Ishikawa (cell line): ENCODE measurements at regions not wholly inside any gene's neighbourhood (a gene's known extent, or its start where the extent isn't known, plus 50 kb on each side); places are given as distances from the start of the nearest gene placed in this dataset.
A peak's percentile ranks its signal among the peaks of the same experiment; 100 is the strongest.

Source experiments
- CEBPB ChIP-seq: IDR thresholded peaks from 2 replicates; pipeline ENCODE4 v1.6.1; 2012
- CREB1 ChIP-seq: IDR thresholded peaks from 2 replicates; pipeline ENCODE4 v1.6.1; 2012; ENCODE audit warnings: low read depth
- EGR1 ChIP-seq: IDR thresholded peaks from 2 replicates; pipeline ENCODE4 v1.6.1; 2012
- EP300 ChIP-seq: IDR thresholded peaks from 2 replicates; pipeline ENCODE4 v1.6.1; 2012; ENCODE audit warnings: borderline replicate concordance
- FOXM1 ChIP-seq: IDR thresholded peaks from 2 replicates; pipeline ENCODE4 v1.6.1; 2012; ENCODE audit warnings: low read depth, borderline replicate concordance
- NFIC ChIP-seq: IDR thresholded peaks from 2 replicates; pipeline ENCODE4 v1.6.1; 2012
- RAD21 ChIP-seq: IDR thresholded peaks from 2 replicates; pipeline ENCODE4 v1.6.1; 2012; ENCODE audit warnings: low read depth
- TAF1 ChIP-seq: IDR thresholded peaks from 2 replicates; pipeline ENCODE4 v1.6.1; 2012; ENCODE audit warnings: low read depth, mild to moderate bottlenecking
- TCF12 ChIP-seq: IDR thresholded peaks from 2 replicates; pipeline ENCODE4 v1.6.1; 2012; ENCODE audit warnings: low read depth
- TEAD4 ChIP-seq: IDR thresholded peaks from 2 replicates; pipeline ENCODE4 v1.6.1; 2012
- YY1 ChIP-seq: IDR thresholded peaks from 2 replicates; pipeline ENCODE4 v1.6.1; 2012; ENCODE audit warnings: low read depth
- ZBTB7A ChIP-seq: IDR thresholded peaks from 2 replicates; pipeline ENCODE4 v1.6.1; 2012; ENCODE audit warnings: low read depth
- TF ChIP-seq, protein P1 (sequence below): IDR thresholded peaks from 2 replicates; pipeline ENCODE4 v1.6.1; 2012; ENCODE audit warnings: low read depth, mild to moderate bottlenecking
- TF ChIP-seq, protein P2 (sequence below): IDR thresholded peaks from 2 replicates; pipeline ENCODE4 v1.6.1; 2012
- TF ChIP-seq, protein P3 (sequence below): IDR thresholded peaks from 2 replicates; pipeline ENCODE4 v1.6.1; 2012

DNA sequence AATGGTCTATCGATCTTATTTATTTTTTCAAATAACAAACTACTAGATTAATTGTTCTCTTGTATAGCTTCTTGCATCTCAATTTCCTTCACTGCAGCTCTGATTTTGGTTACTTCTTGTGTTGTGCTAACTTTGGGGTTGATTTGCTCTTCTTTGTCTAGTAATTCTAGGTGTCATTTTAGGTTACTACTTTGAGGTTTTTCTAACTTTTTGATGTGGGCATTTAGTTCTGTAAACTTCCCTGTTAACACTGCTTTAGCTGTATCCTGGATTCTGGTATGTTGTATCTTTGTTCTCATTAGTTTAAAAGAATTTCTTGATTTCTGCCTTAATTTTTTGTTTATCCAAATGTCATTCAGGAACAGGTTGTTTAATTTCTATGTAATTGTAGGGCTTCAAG lies 1188.0 kb downstream of the DNAJB9 start:
- TF ChIP-seq NFIC (no peak), TAF1 (no peak), CEBPB (no peak), RAD21 (no peak)

GRCh38 chr7:109763611-109764010 lies 1193.9 kb downstream of the DNAJB9 start:
- TF ChIP-seq NFIC = peak; percentile 37; the same call in 1 of the 2 replicates
- no peak for TF ChIP-seq CEBPB

DNA sequence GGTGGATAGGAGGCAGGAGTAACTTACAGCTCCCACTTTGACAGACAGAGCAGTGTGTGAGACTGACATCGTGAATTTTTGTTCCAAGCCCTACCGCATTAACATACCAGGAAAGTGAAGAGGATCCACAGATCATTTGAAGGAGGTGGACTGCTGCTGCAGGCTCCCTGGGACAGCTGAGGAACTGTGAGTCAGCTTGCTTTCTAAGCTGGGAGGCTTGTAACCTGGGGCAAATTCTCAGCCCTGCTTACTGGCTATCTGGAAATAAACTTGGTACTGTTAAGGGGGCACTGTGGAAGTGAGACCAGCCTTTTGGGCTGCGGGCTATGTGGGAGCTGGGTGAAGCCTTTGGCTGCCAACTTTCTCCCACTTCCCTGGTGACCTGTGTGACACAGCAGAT lies 1202.5 kb downstream of the DNAJB9 start:
- no peak for TF ChIP-seq EGR1
- TF ChIP-seq YY1 = no peak
- TF ChIP-seq RAD21 = no peak
- TF ChIP-seq ZBTB7A = no peak
- TF ChIP-seq, protein P1, sequence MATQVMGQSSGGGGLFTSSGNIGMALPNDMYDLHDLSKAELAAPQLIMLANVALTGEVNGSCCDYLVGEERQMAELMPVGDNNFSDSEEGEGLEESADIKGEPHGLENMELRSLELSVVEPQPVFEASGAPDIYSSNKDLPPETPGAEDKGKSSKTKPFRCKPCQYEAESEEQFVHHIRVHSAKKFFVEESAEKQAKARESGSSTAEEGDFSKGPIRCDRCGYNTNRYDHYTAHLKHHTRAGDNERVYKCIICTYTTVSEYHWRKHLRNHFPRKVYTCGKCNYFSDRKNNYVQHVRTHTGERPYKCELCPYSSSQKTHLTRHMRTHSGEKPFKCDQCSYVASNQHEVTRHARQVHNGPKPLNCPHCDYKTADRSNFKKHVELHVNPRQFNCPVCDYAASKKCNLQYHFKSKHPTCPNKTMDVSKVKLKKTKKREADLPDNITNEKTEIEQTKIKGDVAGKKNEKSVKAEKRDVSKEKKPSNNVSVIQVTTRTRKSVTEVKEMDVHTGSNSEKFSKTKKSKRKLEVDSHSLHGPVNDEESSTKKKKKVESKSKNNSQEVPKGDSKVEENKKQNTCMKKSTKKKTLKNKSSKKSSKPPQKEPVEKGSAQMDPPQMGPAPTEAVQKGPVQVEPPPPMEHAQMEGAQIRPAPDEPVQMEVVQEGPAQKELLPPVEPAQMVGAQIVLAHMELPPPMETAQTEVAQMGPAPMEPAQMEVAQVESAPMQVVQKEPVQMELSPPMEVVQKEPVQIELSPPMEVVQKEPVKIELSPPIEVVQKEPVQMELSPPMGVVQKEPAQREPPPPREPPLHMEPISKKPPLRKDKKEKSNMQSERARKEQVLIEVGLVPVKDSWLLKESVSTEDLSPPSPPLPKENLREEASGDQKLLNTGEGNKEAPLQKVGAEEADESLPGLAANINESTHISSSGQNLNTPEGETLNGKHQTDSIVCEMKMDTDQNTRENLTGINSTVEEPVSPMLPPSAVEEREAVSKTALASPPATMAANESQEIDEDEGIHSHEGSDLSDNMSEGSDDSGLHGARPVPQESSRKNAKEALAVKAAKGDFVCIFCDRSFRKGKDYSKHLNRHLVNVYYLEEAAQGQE = no peak
- TF ChIP-seq, protein P2, sequence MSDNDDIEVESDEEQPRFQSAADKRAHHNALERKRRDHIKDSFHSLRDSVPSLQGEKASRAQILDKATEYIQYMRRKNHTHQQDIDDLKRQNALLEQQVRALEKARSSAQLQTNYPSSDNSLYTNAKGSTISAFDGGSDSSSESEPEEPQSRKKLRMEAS = no peak
- TF ChIP-seq TCF12 = no peak
- no peak for TF ChIP-seq TAF1
- no peak for TF ChIP-seq CEBPB
- no peak for TF ChIP-seq FOXM1
- no peak for TF ChIP-seq EP300
- no peak for TF ChIP-seq TEAD4
- no peak for TF ChIP-seq NFIC
- TF ChIP-seq, protein P3, sequence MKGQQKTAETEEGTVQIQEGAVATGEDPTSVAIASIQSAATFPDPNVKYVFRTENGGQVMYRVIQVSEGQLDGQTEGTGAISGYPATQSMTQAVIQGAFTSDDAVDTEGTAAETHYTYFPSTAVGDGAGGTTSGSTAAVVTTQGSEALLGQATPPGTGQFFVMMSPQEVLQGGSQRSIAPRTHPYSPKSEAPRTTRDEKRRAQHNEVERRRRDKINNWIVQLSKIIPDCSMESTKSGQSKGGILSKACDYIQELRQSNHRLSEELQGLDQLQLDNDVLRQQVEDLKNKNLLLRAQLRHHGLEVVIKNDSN = no peak
- TF ChIP-seq CREB1 = no peak

DNA sequence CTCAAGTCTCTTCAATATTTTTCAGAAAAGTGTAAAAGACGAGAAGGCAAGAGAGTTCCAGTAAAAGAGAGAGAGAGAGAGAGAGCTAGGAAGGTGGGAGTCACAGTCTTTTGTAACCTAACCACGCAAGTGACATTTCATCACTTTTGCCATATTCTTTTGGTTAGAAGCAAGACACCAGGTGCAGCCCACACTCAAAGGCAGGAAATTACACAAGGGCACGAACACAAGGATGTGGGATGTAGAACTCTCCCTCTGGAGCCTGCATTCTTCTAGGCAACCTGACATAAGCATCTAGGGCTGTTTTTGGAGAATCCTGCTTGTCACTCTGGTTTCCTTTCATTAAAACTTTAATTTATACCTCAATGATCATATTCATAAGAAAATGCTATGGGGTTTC lies 1213.1 kb downstream of the DNAJB9 start:
- TF ChIP-seq CREB1 (no peak), NFIC (no peak), TAF1 (no peak), TCF12 (no peak), CEBPB (no peak), ZBTB7A (no peak), YY1 (no peak), EP300 (no peak), EGR1 (no peak), FOXM1 (no peak)
- TF ChIP-seq, protein P3 = no peak
- TF ChIP-seq, protein P2 = no peak

GRCh38 chr7:109806548-109806947 lies 1236.9 kb downstream of the DNAJB9 start:
- TF ChIP-seq CEBPB (no peak), EGR1 (no peak), TEAD4 (no peak), EP300 (no peak), RAD21 (no peak), YY1 (no peak)
- TF ChIP-seq, protein P3 = no peak
- TF ChIP-seq, protein P1 = no peak

DNA sequence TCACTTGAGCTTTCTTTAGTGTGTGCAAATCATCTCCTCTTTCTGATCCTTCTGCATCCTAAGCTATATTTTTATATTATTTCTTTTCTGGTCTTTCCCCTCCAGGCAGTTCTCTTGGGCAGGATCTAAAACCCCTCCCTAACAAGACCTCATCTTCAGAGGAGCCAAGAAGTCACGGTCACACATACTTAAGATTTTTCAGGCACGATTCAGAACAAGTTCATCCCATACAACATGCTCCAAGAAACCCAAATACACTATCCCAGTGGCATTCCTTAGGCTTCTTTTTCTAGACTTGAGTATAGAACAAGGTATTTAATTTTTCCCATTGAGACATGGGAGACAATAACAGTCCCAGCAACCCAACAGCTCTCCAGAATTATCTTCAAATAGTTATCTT lies 1251.5 kb downstream of the DNAJB9 start:
- no peak for TF ChIP-seq CEBPB

- TF ChIP-seq CREB1 (no peak), EGR1 (no peak), TCF12 (no peak), RAD21 (no peak), TAF1 (no peak), CEBPB (no peak), TEAD4 (no peak), YY1 (no peak), ZBTB7A (no peak), NFIC (no peak), FOXM1 (no peak), EP300 (no peak)
- TF ChIP-seq, protein P1 = no peak
- TF ChIP-seq, protein P2 = no peak
- TF ChIP-seq, protein P3 = no peak
These were observed 1256.1 kb upstream of the LRRN3 start for GRCh38 chr7:109834851-109835250.
